Stimulated activated CD4-positive, alpha-beta T cell treated with anti-CD3 and anti-CD28 coated beads, Interleukin-4, amount 100 ng/mL, for 4 hours (primary cell): ENCODE measurements at regions not wholly inside any gene's neighbourhood (a gene's known extent, or its start where the extent isn't known, plus 50 kb on each side); places are given as distances from the start of the nearest gene placed in this dataset.
"Not testable (repeated sequence)": the region's sequence is repeated elsewhere in the genome, so short reads cannot be mapped to it uniquely, and the experiment has no call there.

ENCODE experiments used
- DNase-seq, 2 experiments: peaks; one replicate each; pipeline ENCODE4 v3.0.0-alpha.2; 2020

- no peak for DNase-seq
These were observed 319.0 kb downstream of the ZNF536 start for GRCh38 chr19:30690935-30691818.

- no peak for DNase-seq
These were observed 318.3 kb downstream of the ZNF536 start for GRCh38 chr19:30690525-30690924.

DNA sequence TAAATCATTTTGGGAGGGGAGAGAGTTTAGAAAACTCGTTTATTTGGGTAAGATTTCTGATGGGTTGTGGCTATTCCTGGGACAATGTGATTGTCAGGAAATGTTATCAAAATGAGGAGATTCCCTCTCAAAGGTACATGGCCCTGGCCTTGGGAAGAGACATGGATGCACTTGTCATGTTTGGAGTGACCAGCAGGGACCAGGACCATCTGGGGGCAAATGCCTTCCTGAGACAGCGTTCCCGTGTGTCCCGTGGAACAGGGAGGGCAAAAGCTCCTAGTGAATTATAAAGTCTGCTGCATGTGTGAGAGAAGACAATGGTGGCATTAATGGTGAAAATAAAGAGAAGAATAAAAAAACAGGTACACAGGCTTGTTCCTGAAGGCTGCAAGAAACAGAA, 317.3 kb downstream of the ZNF536 start:
- no peak for DNase-seq

DNA sequence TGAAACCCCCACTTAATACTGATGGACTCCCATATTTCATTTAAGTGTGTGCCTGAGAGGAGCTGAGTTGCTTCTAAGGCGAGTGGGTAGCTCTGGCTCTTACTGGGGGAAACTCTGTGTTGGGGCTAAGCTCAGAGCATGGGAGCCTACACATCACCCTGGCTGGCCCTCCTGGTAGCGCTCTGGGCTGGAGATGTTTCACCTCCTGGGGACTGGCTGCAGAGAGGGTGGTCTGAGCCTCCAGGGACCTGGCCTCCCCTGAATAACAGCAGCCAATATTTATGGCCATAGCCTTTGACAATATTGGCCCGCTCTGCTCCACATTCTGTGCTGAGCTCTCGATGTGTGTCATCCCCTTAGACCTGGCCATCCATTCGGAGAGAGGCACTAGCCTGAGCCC, 316.5 kb downstream of the ZNF536 start:
- no peak for DNase-seq

DNA sequence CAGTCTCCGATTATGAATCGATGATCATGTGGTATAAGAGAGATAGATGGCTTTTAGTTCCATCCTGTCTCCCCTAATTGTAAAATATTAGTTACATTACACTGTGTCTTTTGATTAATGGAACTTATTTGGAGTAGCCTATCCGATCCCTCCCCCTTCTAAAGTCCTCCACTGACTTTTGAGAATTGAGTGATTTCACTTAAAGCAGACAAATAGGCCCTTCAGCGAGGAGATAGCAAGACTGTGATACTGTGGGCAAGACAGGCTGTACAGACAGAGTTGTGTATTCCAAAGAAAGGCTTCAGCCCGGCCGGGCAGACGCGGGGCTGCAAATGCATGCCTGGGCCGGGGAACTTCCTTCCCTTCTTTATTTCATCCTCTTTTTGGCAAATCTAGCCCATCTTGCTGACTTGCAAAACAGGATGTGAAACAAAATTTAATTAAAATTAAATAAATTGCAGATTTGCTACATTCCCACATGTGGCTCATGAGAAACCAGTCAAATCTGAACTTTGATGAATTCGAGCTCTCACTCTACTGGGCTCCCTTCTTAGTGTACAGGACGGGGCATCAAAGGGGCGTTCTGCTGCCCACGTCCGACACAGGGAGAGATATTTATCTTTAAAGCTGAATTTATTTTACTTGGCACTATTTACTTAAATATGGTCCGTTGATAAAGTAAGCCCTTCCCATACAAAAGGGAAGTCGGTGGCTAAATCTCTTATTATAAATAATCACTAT, 314.8 kb downstream of the ZNF536 start:
- no peak for DNase-seq

DNA sequence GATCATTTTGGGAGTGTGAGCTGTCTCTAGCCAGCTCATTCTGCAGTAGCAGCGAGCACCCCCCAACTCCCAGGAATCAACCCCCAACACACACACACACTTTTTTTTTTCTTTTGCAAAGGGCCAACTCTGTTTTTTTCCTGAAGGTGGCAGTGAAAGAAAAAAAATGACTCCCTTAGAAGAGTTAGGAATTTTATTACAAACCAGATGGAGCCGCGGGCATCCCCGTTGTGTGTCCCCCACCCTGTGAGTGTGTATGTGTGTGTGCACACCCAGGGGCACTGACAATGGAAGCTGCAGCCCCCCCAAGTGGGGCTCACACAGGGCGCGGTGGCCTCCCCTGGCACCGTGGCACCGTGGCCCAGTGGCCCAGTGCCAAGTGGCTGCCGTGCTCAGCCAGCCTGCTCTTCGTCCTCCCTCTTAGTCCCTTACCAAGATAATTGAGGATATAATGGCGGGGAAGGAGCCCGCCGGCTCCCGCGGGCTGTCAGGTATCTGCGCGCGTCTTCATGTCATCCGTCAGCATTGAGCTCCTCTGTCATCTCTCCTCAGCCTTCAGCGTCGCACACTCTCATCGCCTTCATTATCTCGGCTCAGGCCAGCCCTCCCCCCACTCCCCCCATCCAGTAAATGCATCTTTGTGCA, 314.1 kb downstream of the ZNF536 start:
- no peak for DNase-seq

DNA sequence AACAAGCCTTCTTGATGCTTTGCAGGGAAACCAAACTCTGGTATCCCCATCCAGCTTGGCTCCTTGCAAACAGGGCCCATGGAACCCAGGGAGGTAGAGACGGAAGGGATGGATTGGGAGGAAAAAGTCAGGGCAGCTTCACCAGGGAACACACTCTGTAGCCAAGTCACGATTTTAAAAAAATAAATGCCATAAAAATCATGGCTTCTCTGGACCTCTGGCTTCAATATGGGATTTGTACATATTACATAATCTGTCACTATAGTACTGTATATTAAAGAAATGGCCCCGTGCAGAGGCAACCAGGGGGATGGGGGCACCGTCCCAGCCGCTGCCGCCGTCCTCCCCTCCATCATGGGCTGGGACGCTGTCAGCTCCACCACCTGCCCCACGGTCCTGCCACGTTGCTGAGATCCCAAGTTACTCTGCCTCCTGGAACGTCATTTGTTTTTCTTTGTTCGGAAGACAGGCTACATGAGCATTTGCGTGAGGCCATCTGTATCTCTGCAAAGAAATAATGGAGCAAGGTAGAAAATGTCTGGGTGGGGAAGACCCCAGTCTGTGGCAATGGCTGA, 313.3 kb downstream of the ZNF536 start:
- no peak for DNase-seq

GRCh38 chr19:30684613-30685012, 312.4 kb downstream of the ZNF536 start:
- no peak for DNase-seq

- peak; percentile 27 to 45 for DNase-seq
These were observed 310.9 kb downstream of the ZNF536 start for GRCh38 chr19:30682999-30683536.

- no peak for DNase-seq
These were observed 310.2 kb downstream of the ZNF536 start for GRCh38 chr19:30682146-30682998.

DNA sequence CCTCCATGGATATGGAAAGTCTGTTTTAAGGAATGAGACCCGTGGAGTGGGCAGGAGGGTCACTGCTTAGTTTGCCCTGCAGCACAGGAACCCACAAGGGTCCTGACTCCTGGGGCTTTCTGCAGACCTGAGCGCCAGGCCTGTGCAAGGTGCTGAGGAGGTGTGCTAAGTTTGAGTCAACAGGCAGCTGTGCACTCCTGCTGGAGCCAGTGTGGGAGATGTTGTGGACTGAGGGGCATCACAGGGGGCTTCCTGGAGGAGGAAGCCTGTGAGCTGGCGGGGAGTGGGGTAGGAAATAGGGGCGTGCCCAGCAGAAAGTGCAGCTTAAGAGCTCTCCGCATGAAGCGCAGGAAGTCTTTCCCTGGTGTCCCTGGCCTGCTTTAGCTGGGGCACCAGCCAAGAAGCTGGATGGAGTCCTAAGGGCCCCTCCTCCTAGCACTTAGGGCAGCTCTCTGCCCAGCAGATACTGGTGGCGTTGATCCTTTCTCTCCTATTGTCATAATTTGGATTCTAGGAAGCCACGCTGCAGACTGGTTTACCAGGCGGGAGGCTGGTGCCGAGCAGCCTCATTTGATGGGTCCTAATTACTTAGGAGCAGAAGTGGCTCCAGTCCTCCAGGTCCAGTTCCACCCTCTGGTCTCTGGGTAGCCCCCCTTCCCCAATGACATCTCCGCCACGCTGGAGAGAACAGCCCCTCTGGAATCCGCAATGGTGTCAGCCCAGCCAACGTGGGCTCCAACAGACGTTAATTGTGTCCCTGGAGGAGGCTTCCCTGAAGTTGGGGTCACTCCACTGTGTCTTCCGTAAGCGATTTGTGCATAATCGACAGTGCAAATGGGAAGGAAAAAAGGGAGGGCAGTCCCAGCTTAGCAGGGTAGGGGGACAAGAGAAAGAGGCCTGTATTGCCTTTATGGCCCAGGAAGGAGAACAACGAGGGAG, 309.2 kb downstream of the ZNF536 start:
- DNase-seq: no peak

DNA sequence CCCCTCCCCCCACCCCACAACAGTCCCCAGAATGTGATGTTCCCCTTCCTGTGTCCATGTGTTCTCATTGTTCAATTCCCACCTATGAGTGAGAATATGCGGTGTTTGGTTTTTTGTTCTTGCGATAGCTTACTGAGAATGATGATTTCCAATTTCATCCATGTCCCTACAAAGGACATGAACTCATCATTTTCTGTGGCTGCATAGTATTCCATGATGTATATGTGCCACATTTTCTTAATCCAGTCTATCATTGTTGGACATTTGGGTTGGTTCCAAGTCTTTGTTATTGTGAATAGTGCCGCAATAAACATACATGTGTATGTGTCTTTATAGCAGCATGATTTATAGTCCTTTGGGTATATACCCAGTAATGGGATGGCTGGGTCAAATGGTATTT, 308.2 kb downstream of the ZNF536 start:
- not testable (repeated sequence) for DNase-seq

DNA sequence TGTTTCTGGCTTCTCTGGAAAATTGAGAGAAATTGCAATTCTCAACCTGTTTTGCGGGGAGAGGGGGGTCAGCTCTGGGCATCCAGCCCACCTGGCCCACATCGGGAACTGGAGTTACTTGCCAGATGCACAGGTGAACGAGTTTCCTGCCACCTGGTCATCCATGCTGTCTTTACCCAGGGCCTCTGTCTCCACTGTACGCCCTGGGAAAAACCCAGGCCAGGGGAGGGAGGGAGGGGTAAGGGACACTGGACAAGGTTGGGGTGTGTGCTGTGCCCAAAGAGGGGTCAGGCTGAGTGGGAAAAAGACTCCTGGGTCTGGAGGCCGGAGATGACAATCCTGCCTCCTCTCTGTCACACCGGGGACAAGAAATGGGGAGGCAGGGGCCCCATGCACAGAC, 307.6 kb downstream of the ZNF536 start:
- no peak for DNase-seq

GRCh38 chr19:30679153-30679702, 307.0 kb downstream of the ZNF536 start:
- no peak for DNase-seq

DNA sequence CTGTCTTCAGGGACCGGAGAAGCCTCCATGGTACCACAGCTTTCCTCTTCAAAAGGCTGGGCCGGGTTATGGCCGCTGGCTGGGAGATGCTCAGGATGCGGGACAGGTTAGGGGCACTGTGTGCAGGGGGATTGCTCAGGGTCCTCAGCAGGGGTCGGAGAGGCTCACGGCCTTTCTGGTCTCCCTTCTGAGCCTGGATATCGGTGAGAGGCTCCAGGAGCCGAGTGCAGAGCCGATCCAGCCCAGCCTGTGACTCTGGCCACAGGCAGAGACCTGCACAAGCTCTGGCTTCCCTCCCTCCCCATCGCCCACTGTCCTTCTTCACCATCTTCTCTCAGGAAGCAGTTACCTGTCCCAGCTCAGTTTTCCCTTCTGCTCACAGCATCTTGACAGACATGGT, 306.0 kb downstream of the ZNF536 start:
- no peak for DNase-seq

DNA sequence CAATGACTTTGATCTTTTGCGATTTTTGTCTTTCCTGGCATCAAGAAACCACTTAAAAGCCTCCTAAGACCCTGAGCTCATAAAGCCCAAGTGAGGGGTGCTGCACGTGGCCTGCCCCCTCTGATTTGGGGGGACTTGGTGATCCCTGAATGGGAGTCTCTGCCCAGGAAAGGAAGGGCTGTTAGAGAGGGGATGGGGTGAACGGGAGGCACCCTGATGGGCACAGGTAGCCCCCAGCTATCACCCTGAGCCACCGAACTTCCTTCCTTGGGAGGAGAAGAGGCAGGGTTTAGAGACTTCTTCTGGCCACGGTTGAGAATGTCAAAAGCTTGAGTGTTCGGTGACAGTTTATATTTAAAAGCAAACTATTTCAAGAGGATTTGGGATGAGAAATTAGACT, 305.5 kb downstream of the ZNF536 start:
- no peak for DNase-seq

- no peak for DNase-seq
These were observed 305.0 kb downstream of the ZNF536 start for GRCh38 chr19:30676990-30677679.

DNA sequence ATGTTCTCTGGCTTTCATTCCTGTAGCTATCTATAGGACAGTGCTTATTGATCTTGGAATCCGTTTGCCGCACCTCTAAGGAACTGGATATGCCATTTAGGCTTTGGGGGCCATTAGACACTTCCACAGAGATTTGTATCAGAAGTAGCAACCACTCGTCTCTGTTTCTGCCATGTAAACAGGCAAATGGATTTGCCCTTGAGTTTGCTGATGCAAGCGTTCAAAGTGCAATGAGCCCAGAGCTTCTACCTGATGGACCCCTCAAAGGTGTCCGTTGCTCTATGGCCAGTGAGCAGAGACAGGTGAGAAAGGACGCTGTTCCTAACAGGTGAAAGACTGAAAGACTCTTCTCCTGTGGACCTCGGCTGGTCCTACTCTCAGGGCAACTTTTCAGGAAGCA, 302.9 kb downstream of the ZNF536 start:
- no peak for DNase-seq

DNA sequence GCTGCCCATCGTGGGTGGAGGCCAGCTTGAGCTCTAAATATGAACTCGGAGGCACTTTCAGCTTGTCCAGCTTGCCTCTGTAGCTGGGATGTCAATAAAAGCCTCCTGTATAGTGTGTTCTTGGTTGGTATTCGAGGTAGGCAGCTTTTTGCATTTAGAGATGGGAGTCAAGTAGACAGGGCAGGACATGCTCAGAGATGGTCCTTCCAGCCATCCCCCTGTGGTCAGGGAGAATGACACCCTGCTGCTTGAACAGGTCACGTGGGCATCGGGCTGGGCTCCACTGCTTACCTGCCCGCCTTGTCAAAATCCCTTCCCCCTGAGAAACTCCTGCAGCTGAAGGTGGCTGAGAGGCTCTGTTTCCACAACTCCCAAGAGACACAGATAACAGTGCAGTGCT, 302.5 kb downstream of the ZNF536 start:
- no peak for DNase-seq

- no peak for DNase-seq
These were observed 301.2 kb downstream of the ZNF536 start for GRCh38 chr19:30673336-30673735.
